SK-N-SH (cell line): ENCODE measurements at regions not wholly inside any gene's neighbourhood (a gene's known extent, or its start where the extent isn't known, plus 50 kb on each side); places are given as distances from the start of the nearest gene placed in this dataset.

Experiments used
- CTCF ChIA-PET: fragments of 300-600, 350-600 bp; formaldehyde crosslinking; extraction: SDS; loops from one replicate; lab custom pipeline; 2021; lab: Yijun Ruan, JAX
- POLR2A ChIA-PET: fragments of 350-600 bp; sonication (Branson Sonifier 250); formaldehyde crosslinking; extraction: SDS; loops from one replicate; lab custom pipeline; 2020; ENCODE audit warnings: antibody characterized with exemption, inconsistent platforms; lab: Yijun Ruan, JAX
- DNase-seq: peaks from one replicate; pipeline ENCODE4 v3.0.0; 2012
- H2AFZ ChIP-seq: fragments of 200-600 bp; sonication (generic); 2 replicates; pipeline ENCODE4 v1.8.1; 2016; ENCODE audit warnings: antibody characterized with exemption, mild to moderate bottlenecking, low read depth
- H3F3A ChIP-seq: fragments of 200-600 bp; sonication (generic); replicated peaks from 2 replicates; pipeline ENCODE3; 2016; ENCODE audit warnings: antibody characterized with exemption, mild to moderate bottlenecking; ENCODE audit not compliant: insufficient read depth
- H3K27ac ChIP-seq, 2 experiments: fragments of 200-500 bp in 1 of 2; fragments of 200-600 bp in 1 of 2; sonication (Bioruptor generic) in 1 of 2; sonication (generic), shearing (Covaris generic) in 1 of 2; 2 replicates each; pipeline versions ENCODE4 v1.5.1 to v1.6.1; 2014 to 2016; ENCODE audit warnings: low read depth in 2 of 2, inconsistent platforms in 1 of 2, low read length in 1 of 2, mild to moderate bottlenecking in 1 of 2, mixed read lengths in 1 of 2
- H3K27me3 ChIP-seq: fragments of 200-600 bp; sonication (generic), shearing (Covaris generic); 2 replicates; pipeline ENCODE4 v1.6.1; 2016; ENCODE audit warnings: mixed run types; ENCODE audit not compliant: insufficient read depth
- H3K36me3 ChIP-seq, 2 experiments: fragments of 200-500 bp in 1 of 2; fragments of 200-600 bp in 1 of 2; sonication (Bioruptor generic) in 1 of 2; sonication (generic) in 1 of 2; replicated peaks in 1 of 2; 2 replicates each; pipeline versions ENCODE3 to v1.5.1; 2014 to 2016; ENCODE audit warnings: low read length in 1 of 2, mild to moderate bottlenecking in 1 of 2; ENCODE audit not compliant: insufficient read depth in 2 of 2, control insufficient read depth in 1 of 2
- H3K4me1 ChIP-seq, 2 experiments: fragments of 200-500 bp in 1 of 2; fragments of 200-600 bp in 1 of 2; sonication (Bioruptor generic) in 1 of 2; sonication (generic), shearing (Covaris generic) in 1 of 2; 2 replicates each; pipeline versions ENCODE4 v1.5.1 to v1.6.1; 2014 to 2016; ENCODE audit warnings: low read depth in 1 of 2, low read length in 1 of 2, mixed run types in 1 of 2; ENCODE audit not compliant: insufficient read depth in 2 of 2, control insufficient read depth in 1 of 2
- H3K4me2 ChIP-seq: fragments of 200-600 bp; sonication (generic), shearing (Covaris generic); 2 replicates; pipeline ENCODE4 v1.6.1; 2017; ENCODE audit warnings: mixed run types
- H3K4me3 ChIP-seq, 2 experiments: fragments of 200-500 bp in 1 of 2; fragments of 200-600 bp in 1 of 2; sonication (Bioruptor generic) in 1 of 2; sonication (generic), shearing (Covaris generic) in 1 of 2; 2 replicates each; pipeline versions ENCODE4 v1.5.1 to v1.8.1; 2014 to 2016; ENCODE audit warnings: low read depth in 2 of 2, inconsistent platforms in 1 of 2, low read length in 1 of 2, mild to moderate bottlenecking in 1 of 2, mixed read lengths in 1 of 2, moderate library complexity in 1 of 2
- H3K79me2 ChIP-seq: fragments of 200-600 bp; sonication (generic); 2 replicates; pipeline ENCODE4 v1.8.1; 2017; ENCODE audit warnings: mild to moderate bottlenecking; ENCODE audit not compliant: insufficient read depth
- H3K9ac ChIP-seq: fragments of 200-600 bp; sonication (generic); 2 replicates; pipeline ENCODE4 v1.6.1; 2017; ENCODE audit warnings: mixed run types
- H3K9me2 ChIP-seq: fragments of 200-600 bp; sonication (generic); 2 replicates; pipeline ENCODE4 v1.6.1; 2017; ENCODE audit warnings: mixed run types
- H3K9me3 ChIP-seq: fragments of 200-600 bp; sonication (generic); 2 replicates; pipeline ENCODE4 v1.6.1; 2017; ENCODE audit warnings: mixed run types, mild to moderate bottlenecking, moderate library complexity
- H4K20me1 ChIP-seq: fragments of 200-600 bp; sonication (generic); 2 replicates; pipeline ENCODE4 v1.6.1; 2017; ENCODE audit warnings: mild to moderate bottlenecking, mixed run types; ENCODE audit not compliant: insufficient read depth
- CHD2 ChIP-seq: fragments of 150-350 bp; IDR thresholded peaks from 2 replicates; pipeline ENCODE4 v1.6.1; 2018; ENCODE audit warnings: low read length; ENCODE audit not compliant: partially characterized antibody
- ELF1 ChIP-seq: IDR thresholded peaks from 2 replicates; pipeline ENCODE4 v1.4.0; 2012
- EP300 ChIP-seq, 2 experiments: IDR thresholded peaks; 2 replicates each; pipeline versions ENCODE4 v1.4.0 to v1.6.1; 2012; ENCODE audit warnings: borderline replicate concordance in 1 of 2, low read depth in 1 of 2, low read length in 1 of 2
- GATA2 ChIP-seq: sonication (generic); formaldehyde crosslinking; IDR thresholded peaks from 2 replicates; pipeline ENCODE4 v1.5.0; 2020; ENCODE audit warnings: mild to moderate bottlenecking, missing genetic modification reagents
- JUND ChIP-seq: IDR thresholded peaks from 2 replicates; pipeline ENCODE4 v1.4.0; 2012
- MAX ChIP-seq: IDR thresholded peaks from 2 replicates; pipeline ENCODE4 v1.4.0; 2012; ENCODE audit warnings: low read depth
- MEF2A ChIP-seq: IDR thresholded peaks from 2 replicates; pipeline ENCODE4 v1.4.0; 2012; ENCODE audit warnings: low read depth, borderline replicate concordance
- PBX3 ChIP-seq: IDR thresholded peaks from 2 replicates; pipeline ENCODE4; 2012
- RAD21 ChIP-seq: IDR thresholded peaks from 2 replicates; pipeline ENCODE4 v1.6.1; 2012; ENCODE audit warnings: mild to moderate bottlenecking, low read length
- RFX5 ChIP-seq: IDR thresholded peaks from 2 replicates; pipeline ENCODE4 v1.6.1; 2012; ENCODE audit warnings: mild to moderate bottlenecking, improper control_type of control experiment, low read length
- RXRA ChIP-seq: IDR thresholded peaks from 2 replicates; pipeline ENCODE4 v1.4.0; 2012; ENCODE audit warnings: low read depth, mild to moderate bottlenecking, borderline replicate concordance
- SMC3 ChIP-seq: IDR thresholded peaks from 2 replicates; pipeline ENCODE4 v1.6.1; 2012; ENCODE audit warnings: low read depth, low read length, improper control_type of control experiment
- TCF12 ChIP-seq: IDR thresholded peaks from 2 replicates; pipeline ENCODE4 v1.4.0; 2012
- TEAD4 ChIP-seq: IDR thresholded peaks from 2 replicates; pipeline ENCODE4 v1.4.0; 2012; ENCODE audit warnings: mild to moderate bottlenecking, borderline replicate concordance; ENCODE audit not compliant: insufficient read depth
- WGBS: methylation state at CpG from one replicate; pipeline ENCODE4 v1.1.6; 2017; ENCODE audit warnings: low lambda C conversion rate; 5-methylcytosine and 5-hydroxymethylcytosine counted together
- TF ChIP-seq, protein P1 (sequence below): IDR thresholded peaks from 2 replicates; pipeline ENCODE4 v1.6.1; 2012; ENCODE audit warnings: mild to moderate bottlenecking, low read depth, low read length, moderate library complexity
- TF ChIP-seq, protein P2 (sequence below): fragments of 150-350 bp; IDR thresholded peaks from 2 replicates; pipeline ENCODE4 v1.6.1; 2016; ENCODE audit warnings: mild to moderate bottlenecking, low read depth, low read length

GRCh38 chr11:122340607-122341290, 224.7 kb upstream of the BLID start (continued):
- TF ChIP-seq RAD21: no peak
- TF ChIP-seq JUND: no peak
- no peak for TF ChIP-seq RXRA

DNA sequence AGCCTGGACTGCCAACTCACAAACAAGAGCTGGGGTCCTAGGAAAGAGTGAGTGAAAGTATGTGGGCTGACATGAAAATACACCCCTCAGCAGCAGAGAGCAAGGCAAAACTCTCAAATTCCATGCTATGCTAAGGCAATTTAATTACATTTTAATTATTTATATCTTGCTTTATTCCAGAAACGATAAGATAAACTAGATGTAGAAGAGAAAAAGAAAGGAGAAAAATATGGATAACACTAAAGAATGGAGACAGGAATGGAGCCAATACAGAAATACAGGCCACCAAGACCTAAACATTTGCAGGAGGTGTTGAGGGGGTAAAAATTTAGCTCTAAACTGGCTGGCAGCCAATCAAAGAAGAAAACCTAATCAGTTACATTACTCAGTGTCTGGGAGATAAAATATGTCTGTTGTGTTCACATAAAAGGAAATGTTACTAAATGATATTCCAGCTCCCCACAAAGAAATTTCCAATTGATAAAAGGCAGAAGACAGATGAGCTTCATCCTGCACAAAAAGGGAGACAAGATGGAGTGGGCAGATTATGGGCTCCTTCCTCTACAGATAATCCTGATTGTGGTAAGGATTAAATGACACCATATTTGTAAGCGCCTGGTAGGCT, 223.5 kb upstream of the BLID start:
- Histone ChIP-seq H3K4me1 (peaks cover 0 to 21% of the 10 kb centered on the region in 2 experiments; a peak in 2 of 4 replicates), H3K9me2 (no peaks in the 10 kb centered on the region), H3K27ac (peak overlapping the region in 1 of 2 experiments; percentile 47; a peak in 2 of 4 replicates), H3K36me3 (no peaks in the 10 kb centered on the region), H3K4me2 (no peak overlapping the region), H3K79me2 (no peaks in the 10 kb centered on the region), H3K9me3 (no peaks in the 10 kb centered on the region), H2AFZ (no peak overlapping the region), H4K20me1 (no peaks in the 10 kb centered on the region), H3K4me3 (no peak overlapping the region), H3K9ac (no peak overlapping the region), H3K27me3 (no peaks in the 10 kb centered on the region), H3F3A (no peaks in the 10 kb centered on the region)
- peak; percentile 14 for DNase-seq
- ChIA-PET POLR2A (no interaction called here), CTCF (interaction anchor here (1.3 to 2.0 kb wide), 4 partner anchors 10 to 684 kb away, joined by 4 to 6 read pairs (median 4); no protein-coding TSS in a partner anchor)
- TF ChIP-seq TCF12: no peak
- TF ChIP-seq EP300 (IDR thresholded peaks at IDR 0.05; ENCODE audit: borderline replicate concordance in 1 of 2, low read depth in 1 of 2, low read length in 1 of 2): peak in 1 of 2 experiments; percentile 11; a peak in 1 of 4 replicates
- TF ChIP-seq ELF1: no peak
- peak; percentile 56 for TF ChIP-seq GATA2
- 0 out of 2 replicates have a peak, but pooled peaks have one; percentile 9 for TF ChIP-seq RAD21
- no peak for TF ChIP-seq MEF2A
- TF ChIP-seq, protein P1, sequence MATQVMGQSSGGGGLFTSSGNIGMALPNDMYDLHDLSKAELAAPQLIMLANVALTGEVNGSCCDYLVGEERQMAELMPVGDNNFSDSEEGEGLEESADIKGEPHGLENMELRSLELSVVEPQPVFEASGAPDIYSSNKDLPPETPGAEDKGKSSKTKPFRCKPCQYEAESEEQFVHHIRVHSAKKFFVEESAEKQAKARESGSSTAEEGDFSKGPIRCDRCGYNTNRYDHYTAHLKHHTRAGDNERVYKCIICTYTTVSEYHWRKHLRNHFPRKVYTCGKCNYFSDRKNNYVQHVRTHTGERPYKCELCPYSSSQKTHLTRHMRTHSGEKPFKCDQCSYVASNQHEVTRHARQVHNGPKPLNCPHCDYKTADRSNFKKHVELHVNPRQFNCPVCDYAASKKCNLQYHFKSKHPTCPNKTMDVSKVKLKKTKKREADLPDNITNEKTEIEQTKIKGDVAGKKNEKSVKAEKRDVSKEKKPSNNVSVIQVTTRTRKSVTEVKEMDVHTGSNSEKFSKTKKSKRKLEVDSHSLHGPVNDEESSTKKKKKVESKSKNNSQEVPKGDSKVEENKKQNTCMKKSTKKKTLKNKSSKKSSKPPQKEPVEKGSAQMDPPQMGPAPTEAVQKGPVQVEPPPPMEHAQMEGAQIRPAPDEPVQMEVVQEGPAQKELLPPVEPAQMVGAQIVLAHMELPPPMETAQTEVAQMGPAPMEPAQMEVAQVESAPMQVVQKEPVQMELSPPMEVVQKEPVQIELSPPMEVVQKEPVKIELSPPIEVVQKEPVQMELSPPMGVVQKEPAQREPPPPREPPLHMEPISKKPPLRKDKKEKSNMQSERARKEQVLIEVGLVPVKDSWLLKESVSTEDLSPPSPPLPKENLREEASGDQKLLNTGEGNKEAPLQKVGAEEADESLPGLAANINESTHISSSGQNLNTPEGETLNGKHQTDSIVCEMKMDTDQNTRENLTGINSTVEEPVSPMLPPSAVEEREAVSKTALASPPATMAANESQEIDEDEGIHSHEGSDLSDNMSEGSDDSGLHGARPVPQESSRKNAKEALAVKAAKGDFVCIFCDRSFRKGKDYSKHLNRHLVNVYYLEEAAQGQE: no peak
- peak; percentile 35; the same call in 1 of the 2 replicates for TF ChIP-seq TEAD4
- TF ChIP-seq MAX: no peak
- no peak for TF ChIP-seq SMC3
- TF ChIP-seq, protein P2, sequence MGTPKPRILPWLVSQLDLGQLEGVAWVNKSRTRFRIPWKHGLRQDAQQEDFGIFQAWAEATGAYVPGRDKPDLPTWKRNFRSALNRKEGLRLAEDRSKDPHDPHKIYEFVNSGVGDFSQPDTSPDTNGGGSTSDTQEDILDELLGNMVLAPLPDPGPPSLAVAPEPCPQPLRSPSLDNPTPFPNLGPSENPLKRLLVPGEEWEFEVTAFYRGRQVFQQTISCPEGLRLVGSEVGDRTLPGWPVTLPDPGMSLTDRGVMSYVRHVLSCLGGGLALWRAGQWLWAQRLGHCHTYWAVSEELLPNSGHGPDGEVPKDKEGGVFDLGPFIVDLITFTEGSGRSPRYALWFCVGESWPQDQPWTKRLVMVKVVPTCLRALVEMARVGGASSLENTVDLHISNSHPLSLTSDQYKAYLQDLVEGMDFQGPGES: no peak
- no peak for TF ChIP-seq CHD2
- TF ChIP-seq RFX5: no peak
- no peak for TF ChIP-seq JUND
- TF ChIP-seq PBX3: peak; percentile 16; the same call in 1 of the 2 replicates
- WGBS: 10% methylated on average over 2 of the region's 2 CpGs
